Hippocampal formation (tissue), 2 donors: ENCODE measurements at regions not wholly inside any gene's neighbourhood (a gene's known extent, or its start where the extent isn't known, plus 50 kb on each side); places are given as distances from the start of the nearest gene placed in this dataset.
A peak's percentile ranks its signal among the peaks of the same experiment; 100 is the strongest.
"Not testable (repeated sequence)": the region's sequence is repeated elsewhere in the genome, so short reads cannot be mapped to it uniquely, and the experiment has no call there.

Experiments
- DNase-seq, 2 donors: peaks; one replicate each; lab custom pipeline; 2025; lab: John Stamatoyannopoulos, UW

DNA sequence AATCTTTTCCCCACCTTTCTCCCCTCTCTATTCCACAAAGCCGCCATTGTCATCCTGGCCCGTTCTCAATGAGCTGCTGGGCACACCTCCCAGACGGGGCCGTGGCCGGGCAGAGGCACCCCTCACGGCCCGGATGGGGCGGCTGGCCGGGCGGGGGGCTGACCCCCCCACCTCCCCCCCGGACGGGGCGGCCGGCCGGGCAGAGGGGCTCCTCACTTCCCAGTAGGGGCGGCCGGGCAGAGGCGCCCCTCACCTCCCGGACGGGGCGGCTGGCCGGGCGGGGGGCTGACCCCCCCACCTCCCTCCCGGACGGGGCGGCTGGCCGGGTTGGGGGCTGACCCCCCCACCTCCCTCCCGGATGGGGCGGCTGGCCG lies 85.6 kb downstream of the OR2B2 start:
- not testable (repeated sequence) for DNase-seq

DNA sequence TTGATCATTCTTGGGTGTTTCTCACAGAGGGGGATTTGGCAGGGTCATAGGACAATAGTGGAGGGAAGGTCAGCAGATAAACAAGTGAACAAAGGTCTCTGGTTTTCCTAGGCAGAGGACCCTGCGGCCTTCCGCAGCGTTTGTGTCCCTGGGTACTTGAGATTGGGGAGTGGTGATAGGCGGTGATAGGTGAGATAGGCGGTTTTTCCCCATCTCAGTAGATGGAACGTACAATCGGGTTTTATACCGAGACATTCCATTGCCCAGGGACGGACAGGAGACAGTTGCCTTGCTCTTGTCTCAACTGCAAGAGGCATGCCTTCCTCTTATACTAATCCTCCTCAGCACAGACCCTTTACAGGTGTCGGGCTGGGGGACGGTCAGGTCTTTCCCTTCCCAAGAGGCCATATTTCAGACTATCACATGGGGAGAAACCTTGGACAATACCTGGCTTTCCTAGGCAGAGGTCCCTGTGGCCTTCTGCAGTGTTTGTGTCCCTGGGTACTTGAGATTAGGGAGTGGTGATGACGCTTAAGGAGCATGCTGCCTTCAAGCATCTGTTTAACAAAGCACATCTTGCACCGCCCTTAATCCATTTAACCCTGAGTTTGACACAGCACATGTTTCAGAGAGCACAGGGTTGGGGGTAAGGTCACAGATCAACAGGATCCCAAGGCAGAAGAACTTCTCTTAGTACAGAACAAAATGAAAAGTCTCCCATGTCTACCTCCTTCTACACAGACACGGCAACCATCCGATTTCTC lies 86.2 kb downstream of the OR2B2 start:
- not testable (repeated sequence) for DNase-seq

DNA sequence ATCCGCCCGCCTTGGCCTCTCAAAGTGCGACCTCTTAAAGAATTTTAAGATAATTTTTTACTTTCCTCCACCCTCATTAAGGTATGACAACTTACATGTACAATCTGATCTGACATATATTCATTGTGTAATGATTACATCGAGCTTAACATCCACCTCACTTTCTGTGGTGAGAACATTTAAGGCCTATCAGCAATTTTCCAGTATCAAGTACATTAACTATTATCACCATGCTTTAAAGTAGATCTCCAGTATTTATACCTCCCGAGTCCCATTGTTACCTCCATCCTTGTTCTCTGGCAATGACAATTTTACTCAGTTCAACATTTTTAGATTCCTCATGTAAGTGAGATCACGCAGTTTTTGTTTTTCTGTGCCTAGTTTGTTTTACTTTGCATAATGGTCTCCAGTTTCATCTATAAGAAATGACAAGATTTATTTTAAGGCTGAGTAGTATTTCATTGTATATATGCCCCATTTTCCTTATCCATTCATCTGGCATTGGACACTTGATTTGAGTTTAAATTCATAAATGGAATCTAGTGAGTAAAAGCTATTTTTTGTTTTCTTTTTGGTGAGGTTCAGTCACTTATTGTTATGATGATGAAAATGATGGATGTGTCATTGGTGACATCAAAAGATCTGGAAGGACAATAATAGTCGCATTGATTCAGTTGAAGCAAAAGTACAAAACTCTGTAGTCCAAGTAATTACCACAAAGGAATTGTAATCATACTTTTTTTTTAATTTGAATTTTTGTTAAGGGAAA lies 87.0 kb downstream of the OR2B2 start:
- no peak for DNase-seq

DNA sequence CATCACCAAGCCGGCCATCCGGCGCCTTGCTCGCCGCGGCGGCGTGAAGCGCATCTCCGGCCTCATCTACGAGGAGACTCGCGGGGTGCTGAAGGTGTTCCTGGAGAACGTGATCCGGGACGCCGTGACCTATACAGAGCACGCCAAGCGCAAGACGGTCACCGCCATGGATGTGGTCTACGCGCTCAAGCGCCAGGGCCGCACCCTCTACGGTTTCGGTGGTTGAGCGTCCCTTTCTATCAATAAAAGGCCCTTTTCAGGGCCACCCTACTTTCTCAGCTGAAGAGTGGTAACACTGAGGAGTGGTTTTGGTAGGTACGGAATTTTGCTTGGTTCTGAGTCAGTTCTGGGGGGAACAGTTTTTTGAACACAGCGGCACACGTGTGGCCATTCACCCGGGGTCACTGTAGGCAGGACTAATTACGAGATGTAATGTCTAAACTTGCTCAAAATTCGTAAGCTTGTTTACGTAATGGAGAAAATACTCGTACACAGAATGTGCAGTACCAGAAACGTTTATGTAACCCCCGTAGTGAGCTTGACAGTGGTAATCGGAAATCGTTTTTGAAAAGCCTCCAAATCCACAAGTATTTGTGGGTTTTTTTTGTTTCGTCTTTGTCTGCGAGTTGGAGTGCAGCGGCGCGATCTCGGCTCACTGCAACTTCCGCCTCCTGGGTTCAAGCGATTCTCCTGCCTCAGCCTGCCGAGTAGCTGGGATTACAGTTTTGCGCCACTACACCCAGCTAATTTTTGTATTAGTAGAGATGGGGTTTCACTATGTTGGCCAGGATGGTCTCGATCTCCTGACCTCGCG lies 87.8 kb downstream of the OR2B2 start:
- not testable (repeated sequence) for DNase-seq

DNA sequence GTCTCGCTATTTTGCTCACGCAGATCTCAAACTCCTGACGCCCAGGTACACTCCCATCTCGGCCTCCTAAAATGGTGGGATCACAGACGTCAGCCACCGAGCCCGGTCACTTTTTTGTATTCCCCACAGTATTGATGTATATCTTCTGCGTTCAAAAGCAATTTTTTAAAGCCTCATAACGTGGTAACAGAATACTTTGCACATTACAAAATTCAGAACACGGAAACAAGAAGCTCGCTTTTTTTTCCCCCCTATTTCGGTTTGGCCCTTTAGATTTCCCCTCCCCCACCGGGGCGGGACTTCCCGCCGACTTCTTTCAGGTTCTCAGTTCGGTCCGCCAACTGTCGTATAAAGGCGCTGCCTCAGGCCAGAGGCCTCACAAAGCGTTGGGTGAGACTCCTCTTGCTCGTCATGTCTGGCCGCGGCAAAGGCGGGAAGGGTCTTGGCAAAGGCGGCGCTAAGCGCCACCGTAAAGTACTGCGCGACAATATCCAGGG lies 88.4 kb downstream of the OR2B2 start:
- not testable (repeated sequence) for DNase-seq

DNA sequence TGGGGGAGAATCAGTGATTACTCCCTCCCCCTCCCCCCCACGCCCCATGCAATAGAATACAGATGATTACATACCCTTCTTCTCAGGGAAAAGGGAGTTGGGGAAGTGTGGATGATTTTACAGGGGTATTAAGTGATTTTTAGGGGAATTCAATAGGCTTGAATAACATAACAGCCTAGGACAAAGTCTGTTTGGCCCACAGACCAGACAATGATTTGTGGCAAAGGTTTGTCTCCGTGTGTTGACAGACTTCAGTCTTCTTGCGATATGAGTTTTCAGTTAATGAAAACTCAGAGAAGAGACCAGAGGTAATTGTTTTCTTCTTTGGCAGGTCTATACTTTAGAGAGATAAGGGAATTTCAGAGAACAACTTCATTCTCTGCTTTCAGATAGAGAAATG lies 95.3 kb downstream of the OR2B2 start:
- no peak for DNase-seq

DNA sequence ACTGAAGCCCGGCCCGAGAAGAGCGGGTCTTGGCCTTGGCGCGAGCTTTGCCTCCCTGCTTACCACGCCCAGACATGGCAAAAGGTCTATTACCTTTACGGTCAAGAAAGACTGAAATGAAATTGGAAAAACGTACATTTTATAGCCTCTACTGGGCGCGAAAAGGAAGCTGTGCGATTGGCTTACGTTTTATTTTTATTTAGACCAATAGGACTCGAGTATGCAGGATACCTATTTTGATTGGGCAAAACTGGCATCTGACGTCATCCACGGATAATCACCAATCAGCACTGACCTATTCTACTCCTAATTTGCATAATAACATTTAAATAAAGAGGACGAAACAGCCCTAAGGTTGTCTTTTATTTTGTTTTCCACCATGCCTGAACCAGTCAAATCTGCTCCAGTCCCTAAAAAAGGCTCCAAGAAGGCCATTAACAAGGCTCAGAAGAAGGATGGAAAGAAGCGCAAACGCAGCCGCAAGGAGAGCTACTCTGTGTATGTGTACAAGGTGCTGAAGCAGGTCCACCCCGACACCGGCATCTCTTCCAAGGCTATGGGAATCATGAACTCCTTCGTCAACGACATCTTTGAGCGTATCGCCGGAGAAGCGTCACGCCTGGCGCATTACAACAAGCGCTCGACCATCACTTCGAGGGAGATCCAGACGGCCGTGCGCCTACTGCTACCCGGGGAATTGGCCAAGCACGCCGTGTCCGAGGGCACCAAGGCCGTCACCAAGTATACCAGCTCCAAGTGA lies 97.4 kb downstream of the OR2B2 start:
- DNase-seq, result peak in 1 of 2 donors; percentile 32

DNA sequence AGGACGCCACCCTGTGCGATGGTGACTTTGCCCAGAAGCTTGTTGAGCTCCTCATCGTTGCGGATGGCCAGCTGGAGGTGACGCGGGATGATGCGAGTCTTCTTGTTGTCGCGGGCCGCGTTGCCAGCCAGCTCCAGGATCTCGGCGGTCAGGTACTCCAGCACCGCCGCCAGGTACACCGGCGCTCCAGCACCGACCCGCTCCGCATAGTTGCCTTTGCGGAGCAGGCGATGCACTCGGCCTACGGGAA lies 97.9 kb downstream of the OR2B2 start:
- DNase-seq, result not testable (repeated sequence)

DNA sequence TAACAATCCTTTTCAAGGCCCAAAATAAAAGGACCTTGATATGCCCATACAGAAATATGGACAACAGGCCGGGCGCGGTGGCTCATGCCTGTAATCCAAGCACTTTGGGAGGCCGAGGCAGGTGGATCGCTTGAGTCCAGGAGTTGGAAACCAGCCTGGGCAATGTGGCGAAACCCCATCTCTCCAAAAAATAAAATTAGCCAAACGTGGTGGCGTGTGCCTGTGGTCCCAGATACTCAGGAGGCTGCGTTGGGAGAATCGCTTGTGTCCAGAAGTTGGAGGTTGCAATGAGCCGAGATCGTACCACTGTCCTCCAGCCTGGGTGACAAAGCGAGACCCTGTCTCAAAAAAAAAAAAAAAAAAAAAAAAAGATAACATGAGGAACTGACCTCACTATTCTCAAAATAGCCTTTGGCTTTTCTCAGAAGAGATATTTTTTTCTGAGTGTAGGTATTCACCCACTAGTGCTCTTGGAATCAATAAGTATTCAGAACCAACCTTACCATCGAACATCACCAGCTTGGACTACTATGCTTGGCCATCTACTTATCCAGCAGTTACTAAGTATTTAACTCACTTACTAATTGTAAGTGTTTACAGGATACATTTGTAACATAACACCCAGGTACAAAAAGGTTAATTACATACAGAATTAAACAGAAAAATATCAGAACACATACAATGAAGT lies 99.2 kb downstream of the OR2B2 start:
- no peak for DNase-seq

DNA sequence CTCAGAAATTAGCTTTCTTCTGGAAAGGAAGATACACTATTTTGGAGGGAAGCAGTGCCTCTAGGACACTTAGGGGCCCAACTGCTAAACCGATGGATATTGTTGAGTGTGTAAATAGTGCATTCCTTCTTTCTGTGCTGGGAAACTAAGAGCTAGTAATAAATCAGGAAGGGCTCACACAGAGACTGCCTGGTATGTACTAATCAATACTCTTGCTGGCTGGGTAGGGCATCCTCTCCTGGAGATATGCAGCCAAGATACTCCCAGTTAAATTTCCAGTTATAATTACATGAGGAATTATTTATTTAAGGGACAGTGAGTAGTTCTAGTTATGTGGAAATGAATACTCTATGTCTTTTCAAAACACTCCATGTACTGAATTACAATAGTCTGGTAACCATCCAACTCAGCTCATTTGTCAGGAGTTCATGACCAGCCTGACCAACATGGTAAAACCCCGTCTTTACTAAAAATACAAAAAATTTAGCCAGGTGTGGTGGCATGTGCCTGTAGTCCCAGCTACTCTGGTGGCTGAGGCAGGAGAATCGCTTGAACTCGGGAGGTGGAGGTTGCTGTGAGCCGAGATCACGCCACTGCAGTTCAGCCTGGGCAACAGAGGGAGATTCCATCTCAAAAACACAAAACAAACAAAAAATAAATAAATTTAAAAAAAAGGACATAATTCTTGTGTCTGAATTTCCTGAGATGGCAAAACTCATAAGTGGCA lies 100.0 kb downstream of the OR2B2 start:
- DNase-seq, result no peak

DNA sequence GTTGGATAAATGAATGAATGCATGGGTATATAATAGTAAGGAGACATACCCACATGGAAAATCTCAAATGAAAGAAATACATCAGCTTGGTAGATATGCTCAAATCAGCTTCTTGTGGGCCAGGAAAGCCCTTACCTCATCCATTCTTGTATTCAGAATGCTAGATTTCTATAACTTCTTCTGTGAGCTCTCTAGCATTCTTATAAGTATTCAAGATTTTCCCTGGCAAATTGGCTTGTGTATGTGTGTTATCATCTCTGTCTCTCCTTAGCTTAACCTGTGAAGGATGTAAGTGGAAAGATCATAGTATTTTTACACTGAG lies 100.8 kb downstream of the OR2B2 start:
- no peak for DNase-seq

DNA sequence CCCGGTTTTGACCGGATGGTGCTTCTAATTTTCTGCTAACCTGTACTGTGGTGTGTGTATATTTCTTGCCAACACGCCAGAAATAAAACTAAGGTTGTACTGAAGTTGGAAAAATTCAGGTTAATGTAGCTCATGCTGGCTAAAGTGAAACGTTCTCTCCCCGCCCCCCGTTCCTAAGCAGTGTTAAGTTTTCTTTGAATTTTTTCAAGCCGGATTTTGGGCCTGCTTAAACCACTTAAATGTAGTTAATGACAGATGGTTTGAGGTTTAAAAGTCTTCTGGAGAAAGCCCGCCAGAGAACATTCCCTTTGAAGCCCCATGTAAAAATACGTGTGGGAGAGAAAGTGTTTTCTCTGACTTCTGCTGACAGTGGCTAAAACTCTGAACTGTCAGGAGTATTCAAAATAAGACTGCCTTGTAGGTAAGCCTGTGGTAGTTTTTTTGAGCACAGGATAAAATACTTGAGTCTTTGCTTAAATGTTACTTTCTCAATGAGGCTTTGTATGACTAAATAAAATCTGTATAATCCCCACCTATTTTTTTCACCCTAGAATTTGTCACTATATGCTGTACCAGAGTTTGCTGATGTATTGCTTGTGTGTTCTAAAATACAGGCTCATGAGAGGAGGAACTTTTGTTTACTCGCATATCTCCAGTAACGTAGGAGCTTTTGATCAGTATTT lies 101.3 kb downstream of the OR2B2 start:
- DNase-seq, result no peak

DNA sequence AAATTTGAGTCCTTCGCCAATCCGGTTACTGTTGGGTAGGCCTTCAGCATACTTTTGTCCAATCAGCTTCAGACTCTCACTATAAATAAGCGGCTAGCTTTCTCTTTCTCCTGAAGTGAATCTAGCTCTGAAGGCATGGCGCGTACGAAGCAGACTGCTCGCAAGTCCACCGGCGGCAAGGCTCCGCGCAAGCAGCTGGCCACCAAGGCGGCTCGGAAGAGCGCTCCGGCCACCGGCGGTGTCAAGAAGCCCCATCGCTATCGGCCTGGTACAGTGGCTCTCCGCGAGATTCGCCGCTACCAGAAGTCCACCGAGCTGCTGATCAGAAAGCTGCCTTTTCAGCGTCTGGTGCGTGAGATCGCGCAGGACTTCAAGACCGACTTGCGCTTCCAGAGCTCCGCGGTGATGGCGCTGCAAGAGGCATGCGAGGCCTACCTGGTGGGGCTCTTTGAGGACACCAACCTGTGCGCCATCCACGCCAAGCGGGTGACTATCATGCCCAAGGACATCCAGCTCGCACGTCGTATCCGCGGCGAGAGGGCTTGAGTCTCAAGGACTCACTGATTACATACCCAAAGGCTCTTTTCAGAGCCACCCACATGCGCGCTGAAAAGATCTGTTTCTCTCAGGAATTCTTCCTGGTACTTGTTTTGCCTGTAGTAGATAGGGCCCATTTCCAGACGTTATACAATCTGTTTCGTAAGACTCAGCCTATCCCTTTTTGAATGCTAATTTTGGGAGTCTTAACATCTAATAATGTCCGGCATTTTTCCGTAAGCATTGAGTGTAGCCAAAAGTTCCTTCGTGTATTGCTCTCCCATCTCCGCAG lies 102.0 kb downstream of the OR2B2 start:
- peak; percentile 18 to 73 for DNase-seq

DNA sequence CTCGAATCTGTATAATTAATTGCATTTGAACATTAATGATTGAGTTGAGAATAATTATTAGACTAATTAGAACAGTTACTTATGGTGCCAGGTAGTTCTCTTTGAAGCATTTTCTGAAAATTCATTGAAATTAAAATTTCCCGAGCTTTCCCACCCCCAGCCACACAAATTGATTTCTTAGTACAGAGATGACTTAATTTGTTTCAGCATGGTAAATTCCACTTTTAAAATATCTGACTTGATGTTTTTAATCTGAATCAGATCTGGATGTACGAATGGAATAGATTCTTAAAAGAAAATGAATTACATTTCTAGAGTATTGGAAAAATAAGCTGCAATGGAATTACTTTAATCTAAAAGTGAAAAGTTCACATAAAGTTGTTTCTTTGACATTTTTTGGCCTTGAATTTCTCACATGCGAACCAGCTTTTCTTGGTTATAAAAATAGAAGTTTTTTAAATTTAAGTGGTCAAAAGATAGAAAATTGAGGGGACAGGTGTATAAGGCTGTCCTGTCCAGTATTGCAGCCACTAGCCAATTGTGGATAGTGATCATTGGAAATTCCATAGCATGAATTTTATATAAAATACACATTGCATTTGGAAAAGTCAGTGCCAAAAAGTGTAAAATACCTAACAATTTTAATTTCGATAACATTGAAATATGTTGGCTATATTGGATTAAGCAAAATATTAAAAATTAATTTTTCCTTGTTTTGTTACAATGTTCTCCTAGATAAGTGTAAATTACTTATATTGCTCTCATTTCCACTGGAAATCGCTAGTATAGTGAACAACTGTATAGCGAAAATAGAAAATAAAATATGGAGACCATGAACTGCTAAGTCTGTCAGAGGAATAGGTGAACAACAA lies 102.9 kb downstream of the OR2B2 start:
- DNase-seq, result no peak

DNA sequence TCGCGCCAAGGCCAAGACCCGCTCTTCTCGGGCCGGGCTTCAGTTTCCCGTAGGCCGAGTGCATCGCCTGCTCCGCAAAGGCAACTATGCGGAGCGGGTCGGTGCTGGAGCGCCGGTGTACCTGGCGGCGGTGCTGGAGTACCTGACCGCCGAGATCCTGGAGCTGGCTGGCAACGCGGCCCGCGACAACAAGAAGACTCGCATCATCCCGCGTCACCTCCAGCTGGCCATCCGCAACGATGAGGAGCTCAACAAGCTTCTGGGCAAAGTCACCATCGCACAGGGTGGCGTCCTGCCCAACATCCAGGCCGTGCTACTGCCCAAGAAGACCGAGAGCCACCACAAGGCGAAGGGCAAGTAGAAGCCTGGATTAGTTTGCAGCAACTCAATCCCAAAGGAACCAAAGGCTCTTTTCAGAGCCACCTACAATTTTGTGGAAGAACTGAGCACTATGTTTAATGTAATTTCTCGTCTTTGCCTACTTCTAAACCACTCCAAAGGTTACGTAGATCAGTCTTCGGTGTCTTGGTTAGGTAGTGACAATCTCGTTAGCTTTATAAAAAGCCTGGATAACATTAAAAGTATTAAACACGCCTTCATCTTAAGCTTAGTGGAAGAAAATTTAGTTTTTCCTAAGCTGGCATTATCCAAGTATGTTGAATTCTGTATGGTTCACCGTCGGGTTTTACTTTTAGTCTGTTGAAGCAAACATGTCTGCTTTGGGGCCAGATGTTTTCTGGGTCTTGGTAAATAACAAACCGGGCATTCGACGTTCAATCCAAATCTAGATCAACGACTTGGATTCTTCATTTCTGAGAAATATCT lies 103.7 kb downstream of the OR2B2 start:
- DNase-seq, result not testable (repeated sequence)

DNA sequence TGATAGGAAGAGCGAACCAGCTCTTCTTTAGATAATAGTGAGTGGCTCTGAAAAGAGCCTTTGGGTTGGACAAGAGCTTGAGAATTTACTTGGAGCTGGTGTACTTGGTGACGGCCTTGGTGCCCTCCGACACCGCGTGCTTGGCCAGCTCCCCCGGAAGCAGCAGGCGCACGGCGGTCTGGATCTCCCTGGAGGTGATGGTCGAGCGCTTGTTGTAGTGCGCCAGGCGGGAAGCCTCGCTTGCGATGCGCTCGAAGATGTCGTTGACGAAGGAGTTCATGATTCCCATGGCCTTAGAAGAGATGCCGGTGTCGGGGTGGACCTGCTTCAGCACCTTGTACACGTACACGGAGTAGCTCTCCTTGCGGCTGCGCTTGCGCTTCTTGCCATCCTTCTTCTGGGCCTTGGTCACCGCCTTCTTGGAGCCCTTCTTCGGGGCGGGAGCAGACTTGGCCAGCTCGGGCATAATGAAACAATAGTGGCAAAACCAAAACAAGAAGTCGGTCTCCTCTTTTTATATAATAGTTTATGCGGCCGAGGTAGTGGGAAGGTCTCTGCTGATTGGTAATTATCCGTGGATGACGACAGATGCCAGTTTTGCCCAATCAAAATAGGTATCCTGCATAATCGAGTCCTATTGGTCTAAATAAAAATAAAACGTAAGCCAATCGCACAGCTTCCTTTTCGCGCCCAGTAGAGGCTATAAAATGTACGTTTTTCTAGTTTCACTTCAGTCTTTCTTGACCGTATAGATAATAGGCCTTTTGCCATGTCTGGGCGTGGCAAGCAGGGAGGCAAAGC lies 104.6 kb downstream of the OR2B2 start:
- peak; percentile 49 to 53 for DNase-seq
